ENCODE measurements at regions not wholly inside any gene's neighbourhood (a gene's known extent, or its start where the extent isn't known, plus 50 kb on each side); places are given as distances from the start of the nearest gene placed in this dataset.
"Not testable (repeated sequence)": the region's sequence is repeated elsewhere in the genome, so short reads cannot be mapped to it uniquely, and the experiment has no call there.

- no peak for DNase-seq (ENCODE audit: low spot score)
Observed at GRCh38 chr15:38745126-38745525, 180.5 kb upstream of the RASGRP1 start.

- DNase-seq (ENCODE audit: low spot score) = no peak
Observed at GRCh38 chr15:38745626-38746025, 181.0 kb upstream of the RASGRP1 start.

- no peak for DNase-seq (ENCODE audit: low spot score)
Observed at GRCh38 chr15:38746211-38746610, 181.6 kb upstream of the RASGRP1 start.

- DNase-seq (ENCODE audit: low spot score) = no peak
Observed at GRCh38 chr15:38748710-38749109, 184.1 kb upstream of the RASGRP1 start.

GRCh38 chr15:38750786-38751185, 186.2 kb upstream of the RASGRP1 start:
- no peak for DNase-seq (ENCODE audit: low spot score)

GRCh38 chr15:38755718-38756117, 191.1 kb upstream of the RASGRP1 start:
- DNase-seq (ENCODE audit: low spot score) = no peak

- DNase-seq (ENCODE audit: low spot score) = no peak
Observed at GRCh38 chr15:38756441-38756840, 191.8 kb upstream of the RASGRP1 start.

GRCh38 chr15:38758043-38758442, 193.4 kb upstream of the RASGRP1 start:
- DNase-seq (ENCODE audit: low spot score) = no peak

GRCh38 chr15:38761681-38762080, 197.1 kb upstream of the RASGRP1 start:
- DNase-seq (ENCODE audit: low spot score) = no peak

- peak; percentile 8 for DNase-seq (ENCODE audit: low spot score)
Observed at GRCh38 chr15:38768970-38769369, 204.4 kb upstream of the RASGRP1 start.

- DNase-seq (ENCODE audit: low spot score) = no peak
Observed at GRCh38 chr15:38769492-38769891, 204.9 kb upstream of the RASGRP1 start.

GRCh38 chr15:38774076-38774475, 209.5 kb upstream of the RASGRP1 start:
- DNase-seq (ENCODE audit: low spot score) = not testable (repeated sequence)

- no peak for DNase-seq (ENCODE audit: low spot score)
Observed at GRCh38 chr15:38781196-38781595, 216.6 kb upstream of the RASGRP1 start.

GRCh38 chr15:38782156-38782555, 217.5 kb upstream of the RASGRP1 start:
- DNase-seq (ENCODE audit: low spot score) = no peak

- no peak for DNase-seq (ENCODE audit: low spot score)
Observed at GRCh38 chr15:38788918-38789317, 224.3 kb upstream of the RASGRP1 start.

- no peak for DNase-seq (ENCODE audit: low spot score)
Observed at GRCh38 chr15:38789566-38789965, 225.0 kb upstream of the RASGRP1 start.

- DNase-seq (ENCODE audit: low spot score) = no peak
Observed at GRCh38 chr15:38793206-38793810, 228.7 kb upstream of the RASGRP1 start.

- no peak for DNase-seq (ENCODE audit: low spot score)
Observed at GRCh38 chr15:38795471-38796245, 231.0 kb upstream of the RASGRP1 start.

GRCh38 chr15:38796589-38796988, 232.0 kb upstream of the RASGRP1 start:
- no peak for DNase-seq (ENCODE audit: low spot score)

- DNase-seq (ENCODE audit: low spot score) = not testable (repeated sequence)
Observed at GRCh38 chr15:38797506-38797905, 232.9 kb upstream of the RASGRP1 start.

- not testable (repeated sequence) for DNase-seq (ENCODE audit: low spot score)
Observed at GRCh38 chr15:38799202-38799601, 234.6 kb upstream of the RASGRP1 start.

GRCh38 chr15:38809621-38810020, 245.0 kb upstream of the RASGRP1 start:
- DNase-seq (ENCODE audit: low spot score) = no peak

GRCh38 chr15:38810686-38811085, 246.1 kb upstream of the RASGRP1 start:
- DNase-seq (ENCODE audit: low spot score) = no peak

GRCh38 chr15:38814254-38814653, 249.6 kb upstream of the RASGRP1 start:
- DNase-seq (ENCODE audit: low spot score) = not testable (repeated sequence)

All from pons (tissue), 1 donor.